GM10266 (cell line): ENCODE measurements at regions not wholly inside any gene's neighbourhood (a gene's known extent, or its start where the extent isn't known, plus 50 kb on each side); places are given as distances from the start of the nearest gene placed in this dataset.
"Not testable (repeated sequence)": the region's sequence is repeated elsewhere in the genome, so short reads cannot be mapped to it uniquely, and the experiment has no call there.

ENCODE experiments used
- DNase-seq: peaks from one replicate; pipeline ENCODE4 v3.0.0; 2012; ENCODE audit errors: extremely low spot score

DNA sequence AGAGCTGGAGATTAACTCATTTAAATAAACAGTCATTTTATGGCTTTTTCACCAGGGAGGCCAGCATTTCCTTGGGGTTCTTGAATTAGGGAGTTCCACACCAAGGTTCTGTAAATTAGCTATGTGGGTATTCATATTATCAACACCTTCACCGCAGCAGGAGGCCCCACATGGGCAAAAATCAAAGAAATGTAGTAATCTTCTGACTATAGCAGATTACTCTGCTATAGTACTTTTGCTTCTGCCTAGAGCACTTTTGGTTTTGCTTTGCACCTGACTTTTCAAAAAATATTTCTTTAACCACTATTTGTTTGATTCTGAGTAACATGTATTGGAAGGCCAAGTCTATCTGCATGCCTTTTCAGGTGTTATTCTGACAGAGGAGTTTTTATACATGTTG lies 108.6 kb upstream of the POMZP3 start:
- not testable (repeated sequence) for DNase-seq

DNA sequence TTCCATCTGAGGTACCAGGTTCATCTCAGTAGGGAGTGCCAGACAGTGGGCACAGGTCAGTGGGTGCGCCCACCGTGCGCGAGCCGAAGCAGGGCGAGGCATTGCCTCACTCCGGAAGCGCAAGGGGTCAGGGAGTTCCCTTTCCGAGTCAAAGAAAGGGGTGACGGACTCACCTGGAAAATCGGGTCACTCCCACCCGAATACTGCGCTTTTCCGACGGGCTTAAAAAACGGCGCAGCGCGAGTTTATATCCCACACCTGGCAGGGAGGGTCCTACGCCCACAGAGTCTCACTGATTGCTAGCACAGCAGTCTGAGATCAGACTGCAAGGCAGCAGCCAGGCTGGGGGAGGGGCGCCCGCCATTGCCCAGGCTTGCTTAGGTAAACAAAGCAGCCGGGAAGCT lies 101.5 kb upstream of the POMZP3 start:
- DNase-seq, result not testable (repeated sequence)

DNA sequence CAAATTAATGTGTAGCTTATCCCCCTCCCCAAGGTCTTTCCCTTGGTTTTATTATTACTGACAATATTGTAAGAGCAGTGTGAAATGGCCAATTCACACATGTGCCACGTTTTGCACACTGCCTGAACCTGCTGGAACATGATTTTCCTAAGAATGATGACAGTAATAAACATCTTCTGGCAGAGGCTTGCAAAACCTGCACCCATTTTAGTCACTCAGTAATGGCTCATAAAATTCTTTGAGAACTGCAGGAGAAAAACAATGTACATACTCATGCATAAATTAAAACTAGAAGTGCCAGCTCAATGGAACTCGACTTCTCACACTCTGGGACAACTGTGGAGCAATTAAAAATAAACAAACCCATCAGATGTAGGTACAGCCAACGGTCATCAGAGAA lies 96.8 kb upstream of the POMZP3 start:
- not testable (repeated sequence) for DNase-seq

DNA sequence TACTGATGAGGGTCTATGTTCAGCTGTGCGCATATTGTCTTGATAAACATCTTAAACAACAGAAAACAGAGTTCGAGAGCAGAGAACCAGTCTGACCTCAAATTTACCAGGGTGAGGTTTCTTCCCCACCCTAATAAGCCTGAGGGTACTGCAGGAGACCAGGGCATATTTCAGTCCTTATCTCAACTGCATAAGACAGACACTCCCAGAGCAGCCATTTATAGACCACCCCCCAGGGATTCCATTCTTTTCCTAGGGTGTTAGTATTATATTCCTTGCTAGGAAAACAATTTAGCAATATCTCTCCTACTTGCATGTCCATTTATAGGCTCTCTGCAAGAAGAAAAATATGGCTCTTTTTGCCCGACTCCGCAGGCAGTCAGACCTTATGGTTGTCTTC lies 89.5 kb upstream of the POMZP3 start:
- not testable (repeated sequence) for DNase-seq

DNA sequence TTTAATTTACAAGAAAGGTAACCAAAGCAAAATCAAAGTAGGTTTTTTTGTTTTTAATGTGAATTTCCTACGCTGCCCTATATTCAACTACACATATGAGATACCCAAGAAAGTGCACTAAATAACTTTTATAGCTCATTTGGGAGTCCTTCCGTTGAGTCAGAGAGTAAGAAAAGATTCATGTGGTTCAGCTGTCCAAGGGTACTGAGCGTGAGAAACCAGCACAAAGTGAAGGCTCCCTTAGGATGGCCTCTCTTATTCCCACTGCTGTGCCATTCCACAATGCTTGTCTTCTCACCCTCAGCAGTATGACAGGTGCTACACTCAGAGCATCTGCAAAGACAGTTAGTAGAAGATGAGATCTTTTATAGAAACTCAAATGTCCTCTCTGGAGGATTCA lies 85.8 kb upstream of the POMZP3 start:
- DNase-seq, result not testable (repeated sequence)

DNA sequence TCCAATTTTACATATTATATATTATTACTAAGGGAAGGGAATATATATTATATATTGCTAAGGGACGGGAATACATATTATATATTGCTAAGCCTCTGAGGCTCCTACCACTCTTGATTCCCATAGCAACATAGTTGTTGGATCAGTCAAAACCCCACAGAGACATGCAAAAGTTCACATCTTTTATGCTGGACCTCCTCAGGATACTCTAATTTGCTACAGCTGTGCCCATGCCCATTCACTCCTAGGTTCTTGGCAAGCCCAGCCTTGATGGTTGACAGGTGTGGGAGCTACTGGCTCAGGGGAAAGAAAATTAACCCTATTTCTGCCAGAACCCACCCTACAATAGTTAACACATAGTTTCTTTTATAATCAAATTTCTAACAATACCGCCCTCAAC lies 84.6 kb upstream of the POMZP3 start:
- not testable (repeated sequence) for DNase-seq

DNA sequence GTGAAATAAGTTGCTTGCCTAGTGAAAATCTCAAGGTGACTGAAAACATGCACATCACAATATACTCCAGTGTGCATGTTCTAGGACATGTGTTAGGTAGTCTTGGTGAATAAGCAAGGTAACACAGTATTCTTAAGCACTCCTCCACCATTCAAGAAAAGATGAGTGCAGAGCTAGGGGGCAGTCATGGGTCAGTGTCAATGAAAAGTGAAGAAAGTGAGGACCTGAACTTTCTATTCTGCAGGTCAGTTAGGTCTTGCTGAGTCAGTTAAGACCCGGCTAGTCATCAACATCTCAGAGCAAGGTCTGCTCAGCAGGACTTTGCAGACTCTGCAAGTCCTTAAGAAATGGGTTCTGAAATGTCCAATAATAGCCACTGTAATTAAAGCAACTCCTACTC lies 82.6 kb upstream of the POMZP3 start:
- not testable (repeated sequence) for DNase-seq

DNA sequence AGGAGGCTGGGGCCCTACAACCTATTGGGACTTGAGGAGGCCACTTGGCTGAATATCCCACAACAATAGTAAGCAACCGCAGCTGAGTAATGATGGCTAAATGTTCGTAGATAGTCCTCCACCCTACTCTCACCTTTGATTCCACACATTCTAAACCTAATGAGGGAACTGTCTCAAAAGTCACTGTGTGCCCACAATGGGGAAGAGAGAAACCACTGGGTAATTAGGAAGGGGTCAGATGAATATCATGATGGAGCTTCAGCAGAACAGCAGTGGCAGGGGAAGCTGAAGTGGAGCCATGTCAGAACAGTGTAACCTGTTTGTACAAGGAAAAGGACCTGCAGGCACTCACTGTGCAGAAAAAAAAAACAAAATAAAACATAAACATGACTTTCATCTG lies 81.4 kb upstream of the POMZP3 start:
- not testable (repeated sequence) for DNase-seq

DNA sequence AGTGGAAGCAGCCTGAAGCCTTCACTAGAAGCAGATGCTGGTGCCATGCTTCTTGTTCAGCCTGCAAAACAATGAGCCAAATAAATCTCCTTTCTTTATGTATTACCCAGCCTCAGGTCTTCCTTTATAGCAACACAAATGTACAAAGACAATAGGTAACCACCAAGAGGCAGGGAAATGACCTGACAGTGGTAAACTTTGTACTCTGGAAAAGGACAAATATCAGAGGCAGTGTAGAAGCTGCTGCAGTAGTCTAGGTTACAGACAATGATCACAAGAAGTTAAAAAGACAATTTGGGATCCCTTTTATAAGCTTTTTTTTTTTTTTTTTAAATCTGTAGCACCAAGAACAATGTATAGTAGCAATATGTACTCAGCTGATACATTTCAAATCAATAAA lies 76.7 kb upstream of the POMZP3 start:
- not testable (repeated sequence) for DNase-seq

DNA sequence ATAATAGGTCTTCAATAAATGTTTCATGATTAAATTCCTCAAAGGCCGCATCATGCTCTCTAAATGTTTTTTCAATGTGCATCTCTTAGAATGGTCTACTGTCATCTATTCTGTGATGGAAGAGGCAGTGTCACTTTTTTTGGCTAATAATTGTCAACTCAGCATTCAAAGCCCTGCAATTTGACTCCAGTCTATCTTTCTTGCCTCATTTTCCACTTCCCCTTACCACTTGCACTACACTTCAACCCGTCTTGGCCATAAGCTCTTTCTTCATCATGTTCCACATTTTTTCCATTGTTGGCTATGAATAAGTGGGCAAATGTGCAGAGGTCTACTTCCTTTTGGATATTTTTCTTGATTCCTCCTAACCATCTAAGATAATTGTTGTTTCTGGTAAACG lies 59.2 kb upstream of the POMZP3 start:
- not testable (repeated sequence) for DNase-seq

DNA sequence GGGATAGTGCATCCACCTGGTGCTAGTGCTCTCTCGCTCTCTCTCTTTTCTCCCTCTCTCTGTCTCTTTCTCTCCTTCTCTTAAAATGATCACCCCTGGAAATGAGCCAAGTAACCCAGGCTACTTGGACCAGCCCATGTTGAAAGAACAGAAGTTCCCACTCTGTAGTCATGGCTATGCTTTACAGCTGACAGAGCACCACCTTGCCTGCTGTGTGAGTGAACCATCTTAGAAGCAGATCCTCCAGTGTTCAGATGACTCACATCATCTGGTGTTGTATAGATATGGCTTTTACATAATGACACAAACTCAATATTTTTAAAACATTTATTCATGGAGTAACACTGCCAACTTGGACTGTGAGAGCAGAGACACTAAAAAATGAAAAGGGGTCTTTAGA lies 57.7 kb upstream of the POMZP3 start:
- not testable (repeated sequence) for DNase-seq

DNA sequence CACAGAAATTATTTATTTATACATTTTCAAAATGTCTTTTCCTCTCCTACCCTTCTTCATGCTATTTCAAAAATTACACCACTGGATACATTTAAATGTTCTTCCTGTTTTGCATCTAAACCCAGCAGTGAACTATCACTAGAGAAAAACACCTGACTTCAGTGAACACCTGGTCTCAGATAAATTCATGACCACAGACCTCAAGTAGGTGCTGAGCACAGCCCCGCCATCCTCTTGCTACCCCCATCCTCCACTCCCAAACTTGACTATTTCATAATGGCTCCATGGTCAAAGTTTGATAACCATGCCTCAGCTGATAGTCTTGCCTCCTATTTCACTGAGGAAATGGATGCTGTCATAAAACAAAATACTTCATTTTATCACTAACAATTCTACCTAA lies 56.6 kb upstream of the POMZP3 start:
- DNase-seq, result not testable (repeated sequence)

DNA sequence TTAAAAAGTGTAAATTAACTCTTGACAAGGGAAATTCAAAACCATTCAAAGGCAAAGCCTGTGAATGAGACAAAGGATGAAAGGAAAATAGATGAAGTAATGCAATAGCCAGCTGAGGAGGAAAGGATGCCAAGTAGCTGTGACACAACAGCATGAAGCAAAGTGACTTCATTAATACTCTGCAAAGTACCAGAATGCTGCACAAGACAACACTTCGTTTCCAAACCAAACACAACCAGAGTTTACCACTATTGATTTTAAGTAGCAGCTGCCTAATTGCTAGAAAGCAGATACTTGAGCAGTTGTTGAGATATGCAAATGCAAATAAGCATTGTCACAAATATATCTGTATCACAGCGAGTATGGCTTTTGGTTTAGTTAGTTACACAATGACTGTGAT lies 54.7 kb upstream of the POMZP3 start:
- not testable (repeated sequence) for DNase-seq

DNA sequence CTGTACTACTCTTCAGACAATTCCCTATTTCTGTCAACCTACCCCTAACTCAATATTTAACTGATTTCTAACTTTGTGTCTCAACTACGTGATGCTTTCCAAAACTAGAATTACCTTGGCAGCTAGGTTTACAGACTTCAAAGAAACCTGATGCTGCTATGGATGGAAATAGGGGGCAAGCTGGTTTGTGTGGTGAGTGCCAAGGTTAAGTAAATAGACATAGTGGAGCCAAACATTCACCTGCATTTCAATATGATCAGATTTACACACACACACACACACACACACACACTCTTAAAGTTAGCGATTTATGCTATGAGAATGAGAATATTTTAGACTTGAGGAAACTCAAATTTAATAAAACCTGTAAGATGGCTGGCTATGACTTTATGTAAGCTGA lies 52.1 kb upstream of the POMZP3 start:
- DNase-seq, result not testable (repeated sequence)

DNA sequence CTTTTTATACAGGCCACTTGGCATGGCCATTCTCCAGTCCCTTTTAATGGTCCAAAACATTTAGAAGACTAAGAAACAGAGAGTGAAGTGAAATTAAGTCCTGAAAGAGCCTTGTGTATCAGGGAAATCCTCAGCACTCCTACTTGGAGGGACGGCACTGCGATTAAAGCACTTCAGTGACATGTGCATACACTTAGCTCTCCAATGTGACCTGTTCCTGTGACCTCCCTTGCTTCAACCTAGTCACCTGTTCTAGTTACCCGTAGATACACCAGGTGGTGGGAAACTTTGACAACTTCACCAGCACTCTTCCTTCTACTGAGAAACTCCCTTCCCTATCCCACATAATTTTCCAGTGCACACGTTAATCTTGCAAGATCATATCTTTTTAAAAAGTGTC lies 51.4 kb upstream of the POMZP3 start:
- not testable (repeated sequence) for DNase-seq

DNA sequence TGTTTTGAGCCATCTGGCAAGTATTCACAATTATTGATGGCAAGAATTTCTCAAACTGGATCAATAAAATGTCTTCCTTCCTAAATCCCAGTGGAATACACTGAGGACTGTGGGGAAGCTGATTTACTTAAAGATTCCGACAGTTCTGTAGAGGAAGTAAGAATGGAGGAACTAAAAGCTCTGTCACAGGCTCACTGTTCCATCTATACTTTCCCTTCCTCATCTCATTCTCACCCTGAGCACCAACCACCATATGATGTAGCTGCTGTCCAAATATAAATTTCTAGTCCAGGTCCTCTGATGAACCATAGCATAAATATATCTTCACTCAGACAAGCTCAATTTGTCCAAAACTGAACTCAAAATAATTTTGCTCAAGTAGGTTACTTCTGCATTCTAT lies 49.8 kb upstream of the POMZP3 start:
- not testable (repeated sequence) for DNase-seq
